GM06990 (cell line): ENCODE measurements at regions not wholly inside any gene's neighbourhood (a gene's known extent, or its start where the extent isn't known, plus 50 kb on each side); places are given as distances from the start of the nearest gene placed in this dataset.

Experiments used
- DNase-seq: peaks from one replicate; pipeline ENCODE4 v3.0.0-alpha.2; 2011; ENCODE audit not compliant: insufficient read length; ENCODE audit errors: extremely low read depth
- H3K27me3 ChIP-seq: replicated peaks from 2 replicates; pipeline ENCODE4 v1.6.0; 2011; ENCODE audit warnings: low read length; ENCODE audit not compliant: control insufficient read depth, insufficient read depth
- H3K36me3 ChIP-seq: 2 replicates; pipeline ENCODE4 v1.5.1; 2011; ENCODE audit warnings: low read length; ENCODE audit not compliant: control insufficient read depth, insufficient read depth
- H3K4me3 ChIP-seq: replicated peaks from 2 replicates; pipeline ENCODE4 v1.5.1; 2011; ENCODE audit warnings: low read depth, mild to moderate bottlenecking, control low read depth, low read length
- TF ChIP-seq, protein P1 (sequence below): IDR thresholded peaks from 2 replicates; pipeline ENCODE4 v1.5.1; 2011; ENCODE audit warnings: low read length, control low read depth, mild to moderate bottlenecking, inconsistent platforms; ENCODE audit not compliant: insufficient read depth, poor library complexity, severe bottlenecking

DNA sequence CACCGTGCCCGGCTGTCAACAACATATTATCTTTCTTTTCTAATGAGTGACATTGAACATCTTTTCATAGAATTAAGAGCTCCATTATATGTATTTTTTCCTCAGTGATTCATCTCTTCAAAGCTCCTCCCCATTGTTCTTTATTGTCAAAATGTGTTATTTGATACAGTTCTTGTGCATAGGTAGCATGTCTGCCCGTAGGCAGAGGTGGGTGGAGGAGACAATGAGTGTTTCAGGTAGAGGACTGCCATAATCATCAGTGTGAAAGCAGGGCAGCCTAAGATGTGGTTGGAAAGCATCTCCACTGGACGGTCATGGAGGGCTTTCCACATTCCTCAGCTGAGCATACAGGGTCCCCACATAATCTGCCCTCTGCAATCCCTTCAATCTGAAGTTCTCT, 452.0 kb upstream of the MCTP2 start:
- Histone ChIP-seq H3K27me3 (no peaks in the 10 kb centered on the region), H3K36me3 (no peaks in the 10 kb centered on the region), H3K4me3 (no peak overlapping the region)
- DNase-seq: no peak
- TF ChIP-seq, protein P1, sequence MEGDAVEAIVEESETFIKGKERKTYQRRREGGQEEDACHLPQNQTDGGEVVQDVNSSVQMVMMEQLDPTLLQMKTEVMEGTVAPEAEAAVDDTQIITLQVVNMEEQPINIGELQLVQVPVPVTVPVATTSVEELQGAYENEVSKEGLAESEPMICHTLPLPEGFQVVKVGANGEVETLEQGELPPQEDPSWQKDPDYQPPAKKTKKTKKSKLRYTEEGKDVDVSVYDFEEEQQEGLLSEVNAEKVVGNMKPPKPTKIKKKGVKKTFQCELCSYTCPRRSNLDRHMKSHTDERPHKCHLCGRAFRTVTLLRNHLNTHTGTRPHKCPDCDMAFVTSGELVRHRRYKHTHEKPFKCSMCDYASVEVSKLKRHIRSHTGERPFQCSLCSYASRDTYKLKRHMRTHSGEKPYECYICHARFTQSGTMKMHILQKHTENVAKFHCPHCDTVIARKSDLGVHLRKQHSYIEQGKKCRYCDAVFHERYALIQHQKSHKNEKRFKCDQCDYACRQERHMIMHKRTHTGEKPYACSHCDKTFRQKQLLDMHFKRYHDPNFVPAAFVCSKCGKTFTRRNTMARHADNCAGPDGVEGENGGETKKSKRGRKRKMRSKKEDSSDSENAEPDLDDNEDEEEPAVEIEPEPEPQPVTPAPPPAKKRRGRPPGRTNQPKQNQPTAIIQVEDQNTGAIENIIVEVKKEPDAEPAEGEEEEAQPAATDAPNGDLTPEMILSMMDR: no peak

DNA sequence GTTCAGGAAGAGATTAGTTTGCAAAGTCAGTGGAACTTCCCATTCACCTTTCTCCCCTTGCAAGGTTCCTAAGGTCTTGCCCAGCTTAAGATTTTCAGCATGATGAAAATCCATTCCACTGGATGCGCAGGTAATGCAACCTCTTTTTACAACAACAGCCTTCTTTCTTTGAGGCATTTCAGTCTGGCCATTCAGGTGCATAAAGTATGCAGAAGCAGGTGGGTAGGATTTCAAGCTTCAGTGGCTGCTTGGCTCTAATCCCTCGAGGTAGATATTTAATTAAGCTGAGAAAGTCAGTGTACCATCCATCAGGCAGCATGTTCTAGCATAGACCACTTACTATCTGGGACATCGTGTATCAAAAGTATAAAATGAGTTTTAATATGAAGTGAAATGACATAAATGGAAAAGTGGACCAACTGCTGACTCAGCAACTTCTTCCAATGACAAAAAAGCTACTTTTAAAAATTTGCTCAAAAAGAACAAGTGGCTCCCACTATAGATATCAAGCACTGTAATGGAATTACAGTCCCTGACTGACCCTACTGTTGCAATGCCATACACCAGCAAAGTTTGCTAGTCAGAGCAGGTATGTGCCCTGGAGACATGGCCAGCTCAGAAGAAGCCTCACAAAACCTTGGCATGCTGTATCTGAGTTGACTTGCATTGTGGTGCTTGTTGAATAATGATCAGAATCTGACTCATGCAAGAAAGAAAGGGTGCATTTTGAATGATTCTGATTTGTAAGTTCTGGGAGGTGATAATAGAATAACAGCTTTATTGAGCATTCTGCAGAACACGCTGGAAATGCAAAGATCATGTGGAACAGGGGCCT, 459.9 kb upstream of the MCTP2 start:
- H3K27me3 ChIP-seq: no peaks in the 10 kb centered on the region
- TF ChIP-seq, protein P1: no peak
- H3K36me3 ChIP-seq: no peaks in the 10 kb centered on the region
- DNase-seq: no peak
- H3K4me3 ChIP-seq: no peak overlapping the region

DNA sequence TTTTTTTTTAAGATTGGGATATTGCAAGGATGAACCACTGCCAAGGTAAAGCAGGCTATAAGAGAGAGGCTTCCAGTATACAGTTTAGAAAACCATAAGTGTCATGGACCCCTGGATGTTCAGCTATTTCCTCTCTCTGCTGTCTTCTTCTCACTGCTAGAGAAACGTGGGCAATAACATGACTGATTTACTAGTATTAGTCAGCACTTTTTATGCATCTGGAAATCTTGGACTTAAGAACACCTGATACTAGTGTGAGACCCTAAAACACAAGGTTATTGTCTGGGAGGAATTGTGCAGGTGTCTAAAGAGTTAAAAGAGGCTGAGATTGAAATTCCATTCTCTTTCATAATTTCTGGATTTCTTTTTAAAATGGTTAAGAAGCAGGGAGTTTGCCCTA, 460.6 kb upstream of the MCTP2 start:
- TF ChIP-seq, protein P1: no peak
- DNase-seq: no peak
- no peaks in the 10 kb centered on the region for H3K27me3 ChIP-seq
- no peak overlapping the region for H3K4me3 ChIP-seq
- H3K36me3 ChIP-seq: no peaks in the 10 kb centered on the region

DNA sequence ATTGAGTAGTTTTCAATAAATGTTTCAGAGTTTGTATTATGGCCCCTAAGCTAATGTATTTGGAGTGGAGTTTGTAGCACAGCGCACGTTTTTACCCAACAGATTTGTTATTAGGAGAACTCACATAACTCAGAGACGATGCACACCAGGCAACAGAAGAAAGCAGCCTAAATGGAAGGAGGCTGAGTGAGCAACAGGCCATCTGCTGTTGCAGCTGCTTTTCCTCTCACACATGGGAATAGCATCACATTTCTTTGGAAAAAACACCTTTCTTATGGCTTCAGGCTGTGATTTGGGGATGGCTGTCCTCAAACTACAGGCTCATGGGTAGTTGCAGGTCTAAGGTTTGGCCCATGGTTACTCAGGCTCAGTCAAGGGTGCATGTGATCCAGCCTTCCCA, 469.3 kb upstream of the MCTP2 start:
- no peak for DNase-seq
- TF ChIP-seq, protein P1: no peak
- Histone ChIP-seq H3K27me3 (no peaks in the 10 kb centered on the region), H3K36me3 (no peaks in the 10 kb centered on the region), H3K4me3 (no peak overlapping the region)

DNA sequence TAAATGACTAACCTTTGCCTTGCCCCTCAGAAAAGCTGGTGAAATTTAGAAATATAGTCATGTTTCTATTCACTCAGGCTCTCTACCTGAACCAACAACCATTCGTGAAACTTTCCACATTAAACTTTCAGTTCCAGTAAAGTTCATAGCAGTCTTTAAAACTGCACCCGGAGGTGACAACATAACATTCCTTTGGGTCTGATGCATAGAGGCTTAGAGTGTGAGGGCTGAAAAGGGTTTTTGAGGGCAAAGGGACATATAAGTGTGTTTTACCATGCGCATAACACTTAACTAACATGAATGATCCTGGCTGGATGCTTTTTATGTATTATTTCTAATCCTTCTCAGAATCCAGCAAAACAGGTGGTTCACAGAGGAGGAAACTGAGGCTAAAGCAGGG, 471.7 kb upstream of the MCTP2 start:
- TF ChIP-seq, protein P1: no peak
- no peaks in the 10 kb centered on the region for H3K27me3 ChIP-seq
- DNase-seq: no peak
- no peaks in the 10 kb centered on the region for H3K36me3 ChIP-seq
- H3K4me3 ChIP-seq: no peak overlapping the region
